ENCODE measurements at regions not wholly inside any gene's neighbourhood (a gene's known extent, or its start where the extent isn't known, plus 50 kb on each side); places are given as distances from the start of the nearest gene placed in this dataset.

DNA sequence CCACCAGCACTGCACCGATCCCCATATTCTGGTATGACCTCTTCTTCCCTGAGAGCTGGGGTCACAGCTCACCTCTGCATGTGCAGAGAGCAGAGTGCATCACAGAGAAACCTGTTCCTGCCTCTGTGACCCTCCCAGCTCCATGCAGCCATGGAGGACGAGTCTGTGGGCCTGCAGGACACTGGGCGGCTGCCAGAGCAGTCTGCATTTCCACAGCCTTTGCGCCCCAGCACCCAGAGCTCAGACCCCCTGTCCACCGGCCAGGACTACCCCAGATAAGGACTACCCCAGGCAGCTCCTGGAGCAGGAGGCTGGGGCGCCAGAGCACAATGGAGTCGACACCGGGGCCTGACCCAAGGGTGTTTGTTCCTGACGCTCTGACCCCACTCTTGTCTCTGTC, 308.1 kb upstream of the IRX1 start:
- no peaks in the 10 kb centered on the region for H3K36me3 ChIP-seq
- H3K4me1 ChIP-seq, result no peaks in the 10 kb centered on the region
- no peak for DNase-seq
- 65 to 70% methylated on average over 5 to 6 of the region's 9 CpGs for WGBS, 2 donors
- no peak for TF ChIP-seq POLR2A (IDR thresholded peaks at IDR 0.05)
- TF ChIP-seq, protein P1, sequence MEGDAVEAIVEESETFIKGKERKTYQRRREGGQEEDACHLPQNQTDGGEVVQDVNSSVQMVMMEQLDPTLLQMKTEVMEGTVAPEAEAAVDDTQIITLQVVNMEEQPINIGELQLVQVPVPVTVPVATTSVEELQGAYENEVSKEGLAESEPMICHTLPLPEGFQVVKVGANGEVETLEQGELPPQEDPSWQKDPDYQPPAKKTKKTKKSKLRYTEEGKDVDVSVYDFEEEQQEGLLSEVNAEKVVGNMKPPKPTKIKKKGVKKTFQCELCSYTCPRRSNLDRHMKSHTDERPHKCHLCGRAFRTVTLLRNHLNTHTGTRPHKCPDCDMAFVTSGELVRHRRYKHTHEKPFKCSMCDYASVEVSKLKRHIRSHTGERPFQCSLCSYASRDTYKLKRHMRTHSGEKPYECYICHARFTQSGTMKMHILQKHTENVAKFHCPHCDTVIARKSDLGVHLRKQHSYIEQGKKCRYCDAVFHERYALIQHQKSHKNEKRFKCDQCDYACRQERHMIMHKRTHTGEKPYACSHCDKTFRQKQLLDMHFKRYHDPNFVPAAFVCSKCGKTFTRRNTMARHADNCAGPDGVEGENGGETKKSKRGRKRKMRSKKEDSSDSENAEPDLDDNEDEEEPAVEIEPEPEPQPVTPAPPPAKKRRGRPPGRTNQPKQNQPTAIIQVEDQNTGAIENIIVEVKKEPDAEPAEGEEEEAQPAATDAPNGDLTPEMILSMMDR (IDR thresholded peaks at IDR 0.05), result no peak
- H3K27me3 ChIP-seq, result no peaks in the 10 kb centered on the region
- H3K4me3 ChIP-seq (replicated peaks in 1 of 3), result no peak overlapping the region
- intact Hi-C loops (cut with DNase I), result no loop called here
- no peak overlapping the region for H3K27ac ChIP-seq
- H3K9me3 ChIP-seq, result no peaks in the 10 kb centered on the region

DNA sequence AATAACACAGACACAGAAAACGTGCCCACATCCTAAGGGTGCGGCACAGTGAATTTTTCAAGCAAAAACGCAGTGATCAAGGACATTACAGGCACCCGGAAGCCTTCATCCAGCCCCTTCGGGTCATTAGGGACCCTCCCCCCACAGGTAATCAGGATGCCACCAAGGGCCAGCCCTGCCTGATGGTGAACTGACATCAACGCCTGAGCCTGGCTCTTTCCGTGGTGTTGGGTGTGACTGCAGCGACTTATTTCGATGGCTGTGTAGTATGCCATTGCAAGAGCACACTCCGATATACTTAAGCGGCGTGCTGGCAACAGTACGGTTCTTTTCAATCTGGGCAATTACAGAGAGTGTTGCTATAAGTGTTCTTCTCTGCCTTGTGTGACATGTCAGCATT, 310.0 kb upstream of the IRX1 start:
- TF ChIP-seq, protein P1 (IDR thresholded peaks at IDR 0.05), result no peak
- no peak for TF ChIP-seq POLR2A (IDR thresholded peaks at IDR 0.05)
- no peak for DNase-seq
- Histone ChIP-seq H3K36me3 (no peaks in the 10 kb centered on the region), H3K9me3 (no peaks in the 10 kb centered on the region), H3K27ac (no peak overlapping the region), H3K4me3 (replicated peaks in 1 of 3) (no peak overlapping the region), H3K27me3 (no peaks in the 10 kb centered on the region), H3K4me1 (no peaks in the 10 kb centered on the region)
- WGBS, 2 donors, result 87 to 88% methylated on average over 13 of the region's 13 CpGs
- intact Hi-C loops (cut with DNase I), result no loop called here

DNA sequence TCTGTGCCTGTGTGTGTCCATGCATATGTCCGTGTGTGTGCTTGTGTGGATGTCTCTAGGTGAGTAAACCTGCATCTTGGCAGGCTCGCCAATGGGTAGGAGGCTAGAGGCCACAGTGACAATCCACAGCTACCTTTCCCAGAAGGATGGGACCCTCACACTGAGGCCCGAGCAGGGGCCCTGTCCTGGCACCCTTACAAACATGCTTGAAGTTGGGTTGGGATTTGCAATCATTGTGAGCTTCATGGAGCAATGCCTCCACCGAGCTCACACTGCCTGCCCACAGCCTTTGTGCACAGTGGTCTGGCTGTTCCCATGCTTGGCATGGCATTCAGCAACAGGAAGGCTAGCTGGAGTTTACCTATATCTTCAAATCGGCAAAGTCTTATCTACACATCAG, 311.1 kb upstream of the IRX1 start:
- 64 to 79% methylated on average over 5 of the region's 5 CpGs for WGBS, 2 donors
- no peak for TF ChIP-seq POLR2A (IDR thresholded peaks at IDR 0.05)
- TF ChIP-seq, protein P1 (IDR thresholded peaks at IDR 0.05), result no peak
- intact Hi-C loops (cut with DNase I), result no loop called here
- Histone ChIP-seq H3K36me3 (no peaks in the 10 kb centered on the region), H3K4me3 (replicated peaks in 1 of 3) (no peak overlapping the region), H3K27ac (no peak overlapping the region), H3K4me1 (no peaks in the 10 kb centered on the region), H3K9me3 (no peaks in the 10 kb centered on the region), H3K27me3 (no peaks in the 10 kb centered on the region)
- DNase-seq, result no peak

DNA sequence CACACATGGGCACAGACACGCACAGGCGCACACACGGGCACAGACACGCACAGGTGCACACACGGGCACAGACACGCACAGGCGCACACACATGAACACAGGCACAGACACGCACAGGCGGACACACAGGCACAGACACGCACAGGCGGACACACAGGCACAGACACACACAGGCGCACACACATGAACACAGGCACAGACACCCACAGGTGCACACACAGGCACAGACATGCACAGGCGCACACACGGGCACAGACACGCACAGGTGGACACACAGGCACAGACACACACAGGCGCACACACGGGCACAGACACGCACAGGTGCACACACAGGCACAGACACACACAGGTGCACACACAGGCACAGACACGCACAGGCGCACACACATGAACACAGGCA, 312.8 kb upstream of the IRX1 start:
- no peaks in the 10 kb centered on the region for H3K36me3 ChIP-seq
- no peak for DNase-seq
- H3K4me1 ChIP-seq, result no peaks in the 10 kb centered on the region
- TF ChIP-seq, protein P1 (IDR thresholded peaks at IDR 0.05), result no peak
- no peak for TF ChIP-seq POLR2A (IDR thresholded peaks at IDR 0.05)
- no peak overlapping the region for H3K27ac ChIP-seq
- intact Hi-C loops (cut with DNase I), result no loop called here
- whole genome bisulfite sequencing, 2 donors, result 88 to 95% methylated on average over 14 to 20 of the region's 20 CpGs
- H3K27me3 ChIP-seq, result no peaks in the 10 kb centered on the region
- no peaks in the 10 kb centered on the region for H3K9me3 ChIP-seq
- no peak overlapping the region for H3K4me3 ChIP-seq (replicated peaks in 1 of 3)

DNA sequence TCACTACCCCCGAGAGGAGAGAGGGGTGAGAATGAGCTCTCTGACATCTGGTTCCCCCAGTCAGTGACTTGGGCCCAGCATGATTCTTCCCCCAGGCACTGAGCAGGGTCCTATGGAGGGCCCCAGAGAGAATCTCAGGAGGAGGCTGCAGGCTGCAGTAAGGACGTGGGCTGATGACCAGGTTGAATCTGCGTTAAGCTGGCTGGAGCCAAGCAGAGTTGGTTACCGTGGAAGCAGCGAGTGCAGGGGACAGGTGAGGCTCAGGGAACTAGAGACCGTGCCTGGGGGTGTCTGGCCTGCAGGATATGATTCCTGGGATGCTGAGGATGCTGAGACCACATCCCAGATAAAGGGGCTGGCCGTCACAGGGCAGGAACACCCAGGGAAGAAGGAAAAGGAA, 314.3 kb upstream of the IRX1 start:
- no peak for DNase-seq
- TF ChIP-seq, protein P1 (IDR thresholded peaks at IDR 0.05), result no peak
- no peak for TF ChIP-seq POLR2A (IDR thresholded peaks at IDR 0.05)
- WGBS, 2 donors, result 68 to 73% methylated on average over 7 of the region's 7 CpGs
- Histone ChIP-seq H3K27me3 (no peaks in the 10 kb centered on the region), H3K9me3 (no peaks in the 10 kb centered on the region), H3K27ac (no peak overlapping the region), H3K36me3 (no peaks in the 10 kb centered on the region), H3K4me1 (no peaks in the 10 kb centered on the region), H3K4me3 (replicated peaks in 1 of 3) (no peak overlapping the region)
- intact Hi-C loops (cut with DNase I), result no loop called here

Measured in thyroid gland (tissue), 4 donors.